Fibroblast of the aortic adventitia (primary cell): ENCODE measurements at regions not wholly inside any gene's neighbourhood (a gene's known extent, or its start where the extent isn't known, plus 50 kb on each side); places are given as distances from the start of the nearest gene placed in this dataset.

Source experiments
- DNase-seq: peaks from one replicate; pipeline ENCODE4 v3.0.0-alpha.2; 2010; ENCODE audit warnings: low read depth
- H3K4me3 ChIP-seq: 2 replicates; pipeline ENCODE4 v1.5.1; 2011; ENCODE audit warnings: low read depth, mild to moderate bottlenecking, control low read depth, low read length, moderate library complexity
- CTCF ChIP-seq: IDR thresholded peaks from 2 replicates; pipeline ENCODE4 v1.5.1; 2011; ENCODE audit warnings: mild to moderate bottlenecking, low read length, control low read depth, inconsistent platforms; ENCODE audit not compliant: insufficient read depth

GRCh38 chr3:63032881-63033280, 157.7 kb upstream of the CADPS start:
- no peak for TF ChIP-seq CTCF
- no peak for DNase-seq
- H3K4me3 ChIP-seq = no peak overlapping the region

- no peak overlapping the region for H3K4me3 ChIP-seq
- no peak for TF ChIP-seq CTCF
- no peak for DNase-seq
These were observed 158.9 kb upstream of the CADPS start for GRCh38 chr3:63034101-63034500.

GRCh38 chr3:63037116-63037515, 161.9 kb upstream of the CADPS start:
- TF ChIP-seq CTCF = no peak
- H3K4me3 ChIP-seq = no peak overlapping the region
- DNase-seq = no peak

GRCh38 chr3:63042833-63043232, 167.6 kb upstream of the CADPS start:
- H3K4me3 ChIP-seq = no peak overlapping the region
- no peak for TF ChIP-seq CTCF
- DNase-seq = no peak

DNA sequence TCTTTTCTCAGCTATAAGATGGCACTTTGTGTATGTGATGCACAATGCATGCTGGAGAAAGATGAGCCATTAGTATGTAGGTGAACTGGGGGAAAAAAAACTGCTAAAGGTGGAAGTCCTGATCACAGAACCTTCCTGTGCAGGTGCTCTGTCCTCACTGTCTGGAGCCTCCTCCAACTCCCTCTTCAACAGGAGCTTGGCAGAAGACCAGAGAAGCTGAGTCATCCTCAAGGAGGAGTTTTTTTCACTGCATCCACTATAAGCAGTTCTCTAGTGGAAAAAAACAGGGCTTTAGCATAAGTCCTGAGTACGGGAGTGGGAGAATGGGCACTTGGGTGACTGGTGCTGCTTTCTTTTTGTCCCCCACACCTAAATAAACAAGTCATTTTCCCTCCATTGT, 168.4 kb upstream of the CADPS start:
- no peak for TF ChIP-seq CTCF
- DNase-seq = no peak
- no peak overlapping the region for H3K4me3 ChIP-seq

- DNase-seq = no peak
- no peak for TF ChIP-seq CTCF
- no peak overlapping the region for H3K4me3 ChIP-seq
These were observed 170.9 kb upstream of the CADPS start for GRCh38 chr3:63046152-63046551.

GRCh38 chr3:63046580-63046979, 171.4 kb upstream of the CADPS start:
- no peak for TF ChIP-seq CTCF
- no peak overlapping the region for H3K4me3 ChIP-seq
- DNase-seq = no peak
